Keratinocyte (primary cell): ENCODE measurements at regions not wholly inside any gene's neighbourhood (a gene's known extent, or its start where the extent isn't known, plus 50 kb on each side); places are given as distances from the start of the nearest gene placed in this dataset.

Experiments used
- EZH2 ChIP-seq: IDR thresholded peaks from one replicate; pipeline ENCODE4 v1.6.1; 2012; ENCODE audit warnings: inconsistent platforms, mild to moderate bottlenecking, low read length, moderate library complexity
- TF ChIP-seq, protein P1 (sequence below), 3 experiments: IDR thresholded peaks in 1 of 3; conservative IDR thresholded peaks in 1 of 3; optimal IDR thresholded peaks in 1 of 3; 2 replicates in 2 of 3; 3 replicates in 1 of 3; pipeline versions ENCODE3 to v1.5.1; 2011; ENCODE audit warnings: low read length in 3 of 3, mild to moderate bottlenecking in 3 of 3, moderate library complexity in 2 of 3, control low read depth in 1 of 3, inconsistent platforms in 1 of 3; ENCODE audit not compliant: insufficient read depth in 2 of 3; ENCODE audit errors: extremely low read depth in 1 of 3

DNA sequence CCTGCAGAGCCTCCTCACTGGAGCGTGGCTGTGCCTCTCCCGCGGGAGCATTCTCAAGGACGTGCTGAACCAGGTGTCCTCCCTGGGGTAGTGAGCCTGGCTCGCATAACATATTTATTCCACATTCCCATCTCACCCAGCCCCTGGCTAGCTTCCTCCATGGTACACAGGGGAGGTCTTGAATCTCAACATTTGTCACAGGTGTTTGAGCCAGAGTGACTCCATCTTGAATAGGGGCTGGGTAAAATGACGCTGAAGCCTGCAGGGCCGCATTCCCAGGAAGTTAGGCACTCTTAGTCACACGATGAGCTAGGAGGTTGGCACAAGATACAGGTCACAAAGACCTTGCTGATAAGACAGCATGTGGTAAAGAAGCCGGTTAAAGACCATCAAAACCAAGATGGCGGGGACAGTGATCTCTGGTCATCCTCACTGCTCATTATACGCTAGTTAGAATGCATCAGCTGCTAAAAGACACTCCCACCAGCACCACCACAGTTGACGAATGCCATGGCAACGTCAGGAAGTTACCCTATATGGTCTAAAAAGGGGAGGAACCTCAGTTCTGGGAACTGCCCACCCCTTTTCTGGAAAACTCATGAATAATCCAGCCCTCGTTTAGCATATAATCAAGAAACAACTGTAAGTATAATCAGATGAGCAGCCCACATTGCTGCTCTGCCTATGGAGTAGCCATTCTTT, 273.8 kb upstream of the IRX4 start:
- TF ChIP-seq, protein P1, sequence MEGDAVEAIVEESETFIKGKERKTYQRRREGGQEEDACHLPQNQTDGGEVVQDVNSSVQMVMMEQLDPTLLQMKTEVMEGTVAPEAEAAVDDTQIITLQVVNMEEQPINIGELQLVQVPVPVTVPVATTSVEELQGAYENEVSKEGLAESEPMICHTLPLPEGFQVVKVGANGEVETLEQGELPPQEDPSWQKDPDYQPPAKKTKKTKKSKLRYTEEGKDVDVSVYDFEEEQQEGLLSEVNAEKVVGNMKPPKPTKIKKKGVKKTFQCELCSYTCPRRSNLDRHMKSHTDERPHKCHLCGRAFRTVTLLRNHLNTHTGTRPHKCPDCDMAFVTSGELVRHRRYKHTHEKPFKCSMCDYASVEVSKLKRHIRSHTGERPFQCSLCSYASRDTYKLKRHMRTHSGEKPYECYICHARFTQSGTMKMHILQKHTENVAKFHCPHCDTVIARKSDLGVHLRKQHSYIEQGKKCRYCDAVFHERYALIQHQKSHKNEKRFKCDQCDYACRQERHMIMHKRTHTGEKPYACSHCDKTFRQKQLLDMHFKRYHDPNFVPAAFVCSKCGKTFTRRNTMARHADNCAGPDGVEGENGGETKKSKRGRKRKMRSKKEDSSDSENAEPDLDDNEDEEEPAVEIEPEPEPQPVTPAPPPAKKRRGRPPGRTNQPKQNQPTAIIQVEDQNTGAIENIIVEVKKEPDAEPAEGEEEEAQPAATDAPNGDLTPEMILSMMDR (optimal IDR thresholded peaks at IDR 0.05 in 1 of 3, IDR thresholded peaks at IDR 0.05 in 1 of 3, conservative IDR thresholded peaks at IDR 0.05 in 1 of 3; ENCODE audit: extremely low read depth in 1 of 3, insufficient read depth in 2 of 3, low read length in 3 of 3): no peak
- TF ChIP-seq EZH2: no peak
